ENCODE measurements at regions not wholly inside any gene's neighbourhood (a gene's known extent, or its start where the extent isn't known, plus 50 kb on each side); places are given as distances from the start of the nearest gene placed in this dataset.

DNA sequence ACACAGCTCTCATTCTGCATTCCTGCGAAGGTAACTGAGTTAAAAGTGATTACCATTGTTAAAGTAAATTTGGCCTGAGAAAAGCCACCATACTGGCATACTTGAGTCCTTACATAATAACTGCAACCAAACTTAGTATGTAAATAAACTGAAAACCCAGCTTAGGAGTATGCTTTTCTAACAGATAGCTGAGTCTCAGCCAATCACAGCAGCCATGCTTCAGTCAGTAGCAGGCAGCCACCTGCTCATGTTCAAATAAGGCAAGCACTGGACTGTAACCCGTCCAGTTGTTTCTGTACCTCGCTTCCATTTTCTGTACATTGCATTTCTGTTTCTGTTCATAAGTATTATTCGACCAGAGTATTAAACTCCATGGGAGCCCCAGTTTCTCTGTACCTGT lies 58.6 kb downstream of the GCNT4 start:
- TF ChIP-seq EZH2phosphoT487 (IDR thresholded peaks at IDR 0.05; ENCODE audit: borderline replicate concordance, low read length) (no peak), EZH2 (IDR thresholded peaks at IDR 0.05; ENCODE audit: low read length, unreplicated experiment) (no peak)
- TF ChIP-seq, protein P1, sequence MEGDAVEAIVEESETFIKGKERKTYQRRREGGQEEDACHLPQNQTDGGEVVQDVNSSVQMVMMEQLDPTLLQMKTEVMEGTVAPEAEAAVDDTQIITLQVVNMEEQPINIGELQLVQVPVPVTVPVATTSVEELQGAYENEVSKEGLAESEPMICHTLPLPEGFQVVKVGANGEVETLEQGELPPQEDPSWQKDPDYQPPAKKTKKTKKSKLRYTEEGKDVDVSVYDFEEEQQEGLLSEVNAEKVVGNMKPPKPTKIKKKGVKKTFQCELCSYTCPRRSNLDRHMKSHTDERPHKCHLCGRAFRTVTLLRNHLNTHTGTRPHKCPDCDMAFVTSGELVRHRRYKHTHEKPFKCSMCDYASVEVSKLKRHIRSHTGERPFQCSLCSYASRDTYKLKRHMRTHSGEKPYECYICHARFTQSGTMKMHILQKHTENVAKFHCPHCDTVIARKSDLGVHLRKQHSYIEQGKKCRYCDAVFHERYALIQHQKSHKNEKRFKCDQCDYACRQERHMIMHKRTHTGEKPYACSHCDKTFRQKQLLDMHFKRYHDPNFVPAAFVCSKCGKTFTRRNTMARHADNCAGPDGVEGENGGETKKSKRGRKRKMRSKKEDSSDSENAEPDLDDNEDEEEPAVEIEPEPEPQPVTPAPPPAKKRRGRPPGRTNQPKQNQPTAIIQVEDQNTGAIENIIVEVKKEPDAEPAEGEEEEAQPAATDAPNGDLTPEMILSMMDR (conservative IDR thresholded peaks at IDR 0.05; ENCODE audit: low read depth, low read length), result no peak

Measured in PC-3 (cell line).